Endothelial cell of umbilical vein (primary cell): ENCODE measurements at regions not wholly inside any gene's neighbourhood (a gene's known extent, or its start where the extent isn't known, plus 50 kb on each side); places are given as distances from the start of the nearest gene placed in this dataset.

Experiments used
- CTCF ChIP-seq, 2 donors: IDR thresholded peaks; 1 replicate in 1 of 2; 2 replicates in 1 of 2; pipeline ENCODE4 v1.5.1; 2011; ENCODE audit warnings: low read length in 2 of 2, mild to moderate bottlenecking in 2 of 2, moderate library complexity in 2 of 2, control low read depth in 1 of 2, inconsistent platforms in 1 of 2, low read depth in 1 of 2; ENCODE audit not compliant: insufficient read depth in 1 of 2; ENCODE audit errors: extremely low read depth in 1 of 2
- EZH2 ChIP-seq: IDR thresholded peaks from 2 replicates; pipeline ENCODE4 v1.6.1; 2012; ENCODE audit warnings: borderline replicate concordance, low read depth, mild to moderate bottlenecking, moderate library complexity, low read length, inconsistent platforms; ENCODE audit not compliant: severe bottlenecking
- FOS ChIP-seq: IDR thresholded peaks from 2 replicates; pipeline ENCODE4 v1.6.1; 2011; ENCODE audit warnings: mild to moderate bottlenecking, low read length, moderate library complexity, borderline replicate concordance; ENCODE audit not compliant: insufficient read depth
- MAX ChIP-seq: IDR thresholded peaks from 2 replicates; pipeline ENCODE4 v1.6.1; 2011; ENCODE audit not compliant: insufficient read depth, insufficient read length
- POLR2A ChIP-seq: IDR thresholded peaks from 2 replicates; pipeline ENCODE4 v1.6.1; 2012; ENCODE audit warnings: low read depth, mild to moderate bottlenecking, control low read depth, low read length
- POLR2AphosphoS5 ChIP-seq: IDR thresholded peaks from 2 replicates; pipeline ENCODE4 v1.6.1; 2012; ENCODE audit warnings: low read depth, mild to moderate bottlenecking, control low read depth, low read length, moderate library complexity; ENCODE audit not compliant: insufficient read depth

- TF ChIP-seq CTCF (IDR thresholded peaks at IDR 0.05; ENCODE audit: extremely low read depth in 1 of 2, insufficient read depth in 1 of 2, low read depth in 1 of 2, low read length in 2 of 2) (no peak), EZH2 (no peak), FOS (no peak), POLR2A (no peak), POLR2AphosphoS5 (no peak), MAX (no peak)
Measured at GRCh38 chr6:77298283-77298682, 165.0 kb downstream of the HTR1B start.
